Breast epithelium (tissue), 3 donors: ENCODE measurements at regions not wholly inside any gene's neighbourhood (a gene's known extent, or its start where the extent isn't known, plus 50 kb on each side); places are given as distances from the start of the nearest gene placed in this dataset.

Experiments
- CTCF ChIP-seq, 3 donors: fragments of 450-650 bp; IDR thresholded peaks; one replicate each; pipeline ENCODE4 v1.5.1; 2016 to 2017; ENCODE audit warnings: antibody characterized with exemption in 3 of 3, mild to moderate bottlenecking in 3 of 3, moderate library complexity in 3 of 3
- POLR2A ChIP-seq: fragments of 450-650 bp; IDR thresholded peaks from one replicate; pipeline ENCODE4 v1.6.1; 2016; ENCODE audit warnings: antibody characterized with exemption, mild to moderate bottlenecking, moderate library complexity
- POLR2AphosphoS5 ChIP-seq, 3 donors: sonication (generic); formaldehyde crosslinking; IDR thresholded peaks; one replicate each; pipeline ENCODE4 v1.6.1; 2017; ENCODE audit warnings: antibody characterized with exemption in 3 of 3

DNA sequence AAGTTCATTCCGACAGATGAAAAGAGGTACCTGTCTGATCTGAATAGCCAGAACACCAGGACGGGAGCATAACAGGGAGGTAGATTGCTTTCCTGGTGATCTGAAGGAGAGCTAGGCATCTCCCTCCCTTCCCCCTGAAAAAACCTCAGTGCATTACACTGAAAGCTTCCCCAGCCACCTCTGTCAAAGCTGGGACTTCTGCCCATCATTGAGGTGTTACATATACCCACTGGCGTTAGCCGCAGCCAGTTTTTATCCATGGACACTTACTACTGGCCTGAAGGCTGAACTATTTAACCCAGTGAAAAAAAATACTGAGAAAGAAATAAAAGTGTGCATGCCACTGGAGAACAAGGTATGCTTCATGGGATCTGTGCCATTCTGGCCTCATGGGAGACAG is 568.3 kb upstream of the ADAMTS5 start:
- TF ChIP-seq POLR2A (no peak), CTCF (IDR thresholded peaks at IDR 0.05) (no peak), POLR2AphosphoS5 (IDR thresholded peaks at IDR 0.05) (no peak)
